ENCODE measurements at regions not wholly inside any gene's neighbourhood (a gene's known extent, or its start where the extent isn't known, plus 50 kb on each side); places are given as distances from the start of the nearest gene placed in this dataset.

DNA sequence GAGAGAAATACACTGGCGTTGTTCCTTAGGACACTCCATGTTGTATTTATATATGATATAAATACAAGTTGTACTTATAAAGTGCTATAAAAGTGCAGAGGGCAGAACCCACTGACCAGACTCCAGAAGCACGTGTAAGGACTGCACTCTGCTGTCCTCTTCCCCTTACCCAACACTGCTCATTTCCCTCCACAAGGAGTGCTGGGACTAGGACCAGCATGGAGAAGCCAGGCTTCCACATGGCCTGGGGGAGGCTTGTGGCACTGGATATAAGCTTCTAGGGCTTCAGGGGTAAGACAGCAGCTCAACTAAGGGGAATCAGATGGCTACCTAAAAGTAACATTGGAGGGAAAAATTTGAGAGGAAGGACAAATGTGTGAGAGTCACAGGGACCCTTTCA is 556.9 kb downstream of the IGSF11 start:
- H3K4me1 ChIP-seq = no peaks in the 10 kb centered on the region
- no peak for DNase-seq
- TF ChIP-seq, protein P1, sequence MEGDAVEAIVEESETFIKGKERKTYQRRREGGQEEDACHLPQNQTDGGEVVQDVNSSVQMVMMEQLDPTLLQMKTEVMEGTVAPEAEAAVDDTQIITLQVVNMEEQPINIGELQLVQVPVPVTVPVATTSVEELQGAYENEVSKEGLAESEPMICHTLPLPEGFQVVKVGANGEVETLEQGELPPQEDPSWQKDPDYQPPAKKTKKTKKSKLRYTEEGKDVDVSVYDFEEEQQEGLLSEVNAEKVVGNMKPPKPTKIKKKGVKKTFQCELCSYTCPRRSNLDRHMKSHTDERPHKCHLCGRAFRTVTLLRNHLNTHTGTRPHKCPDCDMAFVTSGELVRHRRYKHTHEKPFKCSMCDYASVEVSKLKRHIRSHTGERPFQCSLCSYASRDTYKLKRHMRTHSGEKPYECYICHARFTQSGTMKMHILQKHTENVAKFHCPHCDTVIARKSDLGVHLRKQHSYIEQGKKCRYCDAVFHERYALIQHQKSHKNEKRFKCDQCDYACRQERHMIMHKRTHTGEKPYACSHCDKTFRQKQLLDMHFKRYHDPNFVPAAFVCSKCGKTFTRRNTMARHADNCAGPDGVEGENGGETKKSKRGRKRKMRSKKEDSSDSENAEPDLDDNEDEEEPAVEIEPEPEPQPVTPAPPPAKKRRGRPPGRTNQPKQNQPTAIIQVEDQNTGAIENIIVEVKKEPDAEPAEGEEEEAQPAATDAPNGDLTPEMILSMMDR (IDR thresholded peaks at IDR 0.05) = no peak
- no peaks in the 10 kb centered on the region for H3K9me3 ChIP-seq
- H3K36me3 ChIP-seq = no peaks in the 10 kb centered on the region
- H3K27me3 ChIP-seq = no peaks in the 10 kb centered on the region
- H3K4me3 ChIP-seq = no peak overlapping the region
- H3K27ac ChIP-seq = no peak overlapping the region
- intact Hi-C loops (cut with DNase I; ENCODE audit: low total_unique reads) = no loop called here

DNA sequence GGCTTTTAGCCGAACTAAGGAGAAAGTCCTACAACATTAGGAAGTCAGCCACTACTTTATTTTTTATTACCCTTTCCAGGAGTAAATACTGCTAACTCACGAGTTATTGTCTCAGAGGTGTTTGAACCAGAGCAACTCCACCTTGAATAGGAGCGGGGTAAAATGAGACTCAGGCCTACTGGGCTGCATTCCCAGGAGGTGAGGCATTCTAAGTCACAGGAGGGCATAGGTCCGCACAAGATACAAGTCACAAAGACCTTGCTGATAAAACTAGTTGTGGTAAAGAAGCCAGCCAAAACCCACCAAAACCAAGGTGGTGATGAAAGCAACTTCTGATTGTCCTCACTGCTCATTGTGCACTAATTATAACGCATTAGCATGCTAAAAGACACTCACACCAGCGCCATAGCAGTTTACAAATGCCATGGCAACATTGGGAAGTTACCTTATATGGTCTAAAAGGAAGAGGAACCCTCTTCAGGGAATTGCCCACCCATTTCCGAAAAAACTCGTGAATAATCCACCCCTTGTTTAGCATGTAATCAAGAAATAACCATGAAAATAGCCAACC is 555.9 kb downstream of the IGSF11 start:
- no peak for DNase-seq
- intact Hi-C loops (cut with DNase I; ENCODE audit: low total_unique reads) = no loop called here
- Histone ChIP-seq H3K27me3 (no peaks in the 10 kb centered on the region), H3K4me1 (no peaks in the 10 kb centered on the region), H3K36me3 (no peaks in the 10 kb centered on the region), H3K9me3 (no peaks in the 10 kb centered on the region), H3K27ac (no peak overlapping the region), H3K4me3 (no peak overlapping the region)
- TF ChIP-seq, protein P1 (IDR thresholded peaks at IDR 0.05) = no peak

GRCh38 chr3:118479376-118479775 is 555.3 kb downstream of the IGSF11 start:
- H3K27ac ChIP-seq = no peak overlapping the region
- no peak for DNase-seq
- H3K4me1 ChIP-seq = no peaks in the 10 kb centered on the region
- H3K27me3 ChIP-seq = no peaks in the 10 kb centered on the region
- TF ChIP-seq, protein P1 (IDR thresholded peaks at IDR 0.05) = no peak
- H3K4me3 ChIP-seq = no peak overlapping the region
- intact Hi-C loops (cut with DNase I; ENCODE audit: low total_unique reads) = no loop called here
- no peaks in the 10 kb centered on the region for H3K9me3 ChIP-seq
- H3K36me3 ChIP-seq = no peaks in the 10 kb centered on the region

- DNase-seq = no peak
- no peaks in the 10 kb centered on the region for H3K27me3 ChIP-seq
- H3K36me3 ChIP-seq = no peaks in the 10 kb centered on the region
- intact Hi-C loops (cut with DNase I; ENCODE audit: low total_unique reads) = no loop called here
- TF ChIP-seq, protein P1 (IDR thresholded peaks at IDR 0.05) = no peak
- no peak overlapping the region for H3K4me3 ChIP-seq
- H3K4me1 ChIP-seq = no peaks in the 10 kb centered on the region
- no peak overlapping the region for H3K27ac ChIP-seq
- no peaks in the 10 kb centered on the region for H3K9me3 ChIP-seq
Observed at GRCh38 chr3:118480101-118480860, 554.4 kb downstream of the IGSF11 start.

DNA sequence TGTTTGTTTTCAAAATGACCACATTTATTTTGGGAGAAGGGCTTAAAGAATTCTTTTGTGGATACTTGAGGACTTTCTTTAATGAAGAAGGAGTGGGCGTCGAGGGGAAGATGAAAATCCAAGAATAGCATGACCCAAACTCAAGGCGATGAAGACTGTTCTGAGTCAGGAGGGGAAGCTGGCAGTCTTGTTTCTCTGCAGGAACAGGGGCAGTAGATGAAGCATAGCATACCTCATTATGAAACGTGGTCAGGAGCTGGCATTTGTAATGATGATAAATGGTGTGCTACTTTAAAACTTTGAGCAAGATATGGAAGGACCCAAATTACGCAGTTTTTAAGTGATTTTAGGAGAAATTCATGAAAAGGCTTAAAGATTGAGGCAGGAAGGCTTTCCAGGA is 549.0 kb downstream of the IGSF11 start:
- TF ChIP-seq, protein P1 (IDR thresholded peaks at IDR 0.05) = no peak
- H3K27me3 ChIP-seq = no peaks in the 10 kb centered on the region
- no peaks in the 10 kb centered on the region for H3K36me3 ChIP-seq
- H3K9me3 ChIP-seq = no peaks in the 10 kb centered on the region
- DNase-seq = no peak
- no peaks in the 10 kb centered on the region for H3K4me1 ChIP-seq
- no peak overlapping the region for H3K4me3 ChIP-seq
- intact Hi-C loops (cut with DNase I; ENCODE audit: low total_unique reads) = no loop called here
- no peak overlapping the region for H3K27ac ChIP-seq
